ENCODE measurements at regions not wholly inside any gene's neighbourhood (a gene's known extent, or its start where the extent isn't known, plus 50 kb on each side); places are given as distances from the start of the nearest gene placed in this dataset.
A peak's percentile ranks its signal among the peaks of the same experiment; 100 is the strongest.

GRCh38 chr15:68871507-68871906, 50.8 kb upstream of the ANP32A start:
- Histone ChIP-seq H3K9me3 (ENCODE audit: low read length) (no peaks in the 10 kb centered on the region), H3K4me1 (ENCODE audit: insufficient read depth, low read length) (peaks cover 4% of the 10 kb centered on the region), H3K9ac (ENCODE audit: low read length) (no peak overlapping the region), H3K27ac (ENCODE audit: low read depth, low read length) (no peak overlapping the region), H3K27me3 (ENCODE audit: control insufficient read depth in 1 of 2, insufficient read depth in 2 of 2, low read length in 2 of 2) (no peaks in the 10 kb centered on the region), H3K36me3 (ENCODE audit: insufficient read depth, low read length) (no peaks in the 10 kb centered on the region), H3K4me3 (ENCODE audit: low read depth in 1 of 2, low read length in 2 of 2) (no peak overlapping the region)

GRCh38 chr15:68874788-68875187, 54.1 kb upstream of the ANP32A start:
- peaks cover 4% of the 10 kb centered on the region for H3K4me1 ChIP-seq (ENCODE audit: insufficient read depth, low read length)
- no peaks in the 10 kb centered on the region for H3K9me3 ChIP-seq (ENCODE audit: low read length)
- H3K4me3 ChIP-seq (ENCODE audit: low read depth in 1 of 2, low read length in 2 of 2): peak overlapping the region in 1 of 2 donors; percentile 69
- H3K9ac ChIP-seq (ENCODE audit: low read length): no peak overlapping the region
- no peaks in the 10 kb centered on the region for H3K27me3 ChIP-seq (ENCODE audit: control insufficient read depth in 1 of 2, insufficient read depth in 2 of 2, low read length in 2 of 2)
- no peaks in the 10 kb centered on the region for H3K36me3 ChIP-seq (ENCODE audit: insufficient read depth, low read length)
- H3K27ac ChIP-seq (ENCODE audit: low read depth, low read length): no peak overlapping the region

GRCh38 chr15:68875377-68876116, 54.8 kb upstream of the SPESP1 start:
- H3K9me3 ChIP-seq (ENCODE audit: low read length): no peaks in the 10 kb centered on the region
- H3K4me1 ChIP-seq (ENCODE audit: insufficient read depth, low read length): peaks cover 4% of the 10 kb centered on the region
- H3K27ac ChIP-seq (ENCODE audit: low read depth, low read length): no peak overlapping the region
- H3K27me3 ChIP-seq (ENCODE audit: control insufficient read depth in 1 of 2, insufficient read depth in 2 of 2, low read length in 2 of 2): no peaks in the 10 kb centered on the region
- H3K9ac ChIP-seq (ENCODE audit: low read length): no peak overlapping the region
- no peaks in the 10 kb centered on the region for H3K36me3 ChIP-seq (ENCODE audit: insufficient read depth, low read length)
- H3K4me3 ChIP-seq (ENCODE audit: low read depth in 1 of 2, low read length in 2 of 2): peak overlapping the region; percentile 21 to 69

GRCh38 chr15:68877626-68878025, 52.7 kb upstream of the SPESP1 start:
- no peaks in the 10 kb centered on the region for H3K36me3 ChIP-seq (ENCODE audit: insufficient read depth, low read length)
- H3K9ac ChIP-seq (ENCODE audit: low read length): no peak overlapping the region
- no peaks in the 10 kb centered on the region for H3K9me3 ChIP-seq (ENCODE audit: low read length)
- H3K27me3 ChIP-seq (ENCODE audit: control insufficient read depth in 1 of 2, insufficient read depth in 2 of 2, low read length in 2 of 2): no peaks in the 10 kb centered on the region
- H3K4me1 ChIP-seq (ENCODE audit: insufficient read depth, low read length): peaks cover 4% of the 10 kb centered on the region
- no peak overlapping the region for H3K27ac ChIP-seq (ENCODE audit: low read depth, low read length)
- no peak overlapping the region for H3K4me3 ChIP-seq (ENCODE audit: low read depth in 1 of 2, low read length in 2 of 2)

- Histone ChIP-seq H3K4me3 (ENCODE audit: low read depth in 1 of 2, low read length in 2 of 2) (no peak overlapping the region), H3K27ac (ENCODE audit: low read depth, low read length) (no peak overlapping the region), H3K4me1 (ENCODE audit: insufficient read depth, low read length) (peaks cover under 1% of the 10 kb centered on the region), H3K9ac (ENCODE audit: low read length) (no peak overlapping the region), H3K27me3 (ENCODE audit: control insufficient read depth in 1 of 2, insufficient read depth in 2 of 2, low read length in 2 of 2) (no peaks in the 10 kb centered on the region), H3K36me3 (ENCODE audit: insufficient read depth, low read length) (no peaks in the 10 kb centered on the region), H3K9me3 (ENCODE audit: low read length) (no peaks in the 10 kb centered on the region)
These were observed 49.9 kb upstream of the SPESP1 start for GRCh38 chr15:68880382-68880781.
